HG02588 (cell line): ENCODE measurements at regions not wholly inside any gene's neighbourhood (a gene's known extent, or its start where the extent isn't known, plus 50 kb on each side); places are given as distances from the start of the nearest gene placed in this dataset.
A peak's percentile ranks its signal among the peaks of the same experiment; 100 is the strongest.
"Not testable (repeated sequence)": the region's sequence is repeated elsewhere in the genome, so short reads cannot be mapped to it uniquely, and the experiment has no call there.

ENCODE experiments used
- ATAC-seq: cut with Tn5 transposase; IDR thresholded peaks from one replicate; pipeline ENCODE4 v1.9.1; 2021; ENCODE audit warnings: mild to moderate bottlenecking, moderate library complexity; ENCODE audit not compliant: unreplicated experiment

GRCh38 chr14:55973911-55974630, 144.1 kb upstream of the PELI2 start:
- ATAC-seq = no peak

DNA sequence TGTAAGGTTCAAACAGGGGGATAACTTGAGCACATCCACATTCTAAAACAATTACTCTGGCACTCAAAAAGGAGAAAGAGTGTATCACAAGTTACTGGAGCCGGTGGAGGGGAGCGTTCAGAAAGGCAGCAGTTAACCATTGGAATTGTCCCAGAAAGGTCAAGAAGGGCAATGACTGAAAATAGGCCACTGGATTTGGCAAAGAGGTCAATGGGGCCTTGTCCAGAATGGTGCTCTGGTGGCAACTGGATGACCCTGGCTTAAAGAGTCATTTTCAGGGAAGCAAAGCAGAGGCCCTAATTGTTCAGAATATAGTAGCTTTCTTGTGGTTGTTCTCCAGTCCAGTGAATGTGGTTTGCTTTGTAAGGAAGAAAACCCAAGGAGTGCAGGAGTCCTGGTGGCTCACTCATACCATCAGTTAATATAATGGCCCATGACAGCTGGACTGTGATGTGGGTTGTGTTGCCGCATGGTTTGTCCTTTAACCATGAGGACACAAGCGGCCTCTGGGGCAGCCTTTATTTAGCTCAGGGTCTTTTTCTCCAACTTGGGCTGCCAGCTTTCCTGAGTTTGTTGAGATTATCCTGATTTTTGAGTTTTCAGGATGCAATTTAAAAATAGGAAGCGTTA, 142.8 kb upstream of the PELI2 start:
- no peak for ATAC-seq

GRCh38 chr14:55976219-55976618, 142.0 kb upstream of the PELI2 start:
- no peak for ATAC-seq

DNA sequence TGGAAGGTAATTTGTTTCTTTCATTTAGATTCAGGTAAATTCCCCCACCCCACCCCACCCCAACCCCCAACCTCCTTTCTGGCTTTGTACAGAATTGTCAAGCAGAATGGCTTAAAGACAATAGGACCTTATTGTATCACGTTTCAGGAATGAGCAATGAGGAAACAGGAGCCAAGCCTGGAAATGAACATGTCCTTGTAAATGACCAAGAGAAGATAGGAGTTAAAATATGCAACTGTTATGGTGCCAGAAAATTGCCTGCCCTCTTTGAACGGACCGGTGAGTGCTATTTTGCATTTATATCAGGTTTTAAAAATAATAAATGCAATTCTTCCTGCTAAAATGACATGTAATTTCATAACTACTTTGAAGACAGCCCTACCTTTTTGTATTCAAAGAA, 141.6 kb upstream of the PELI2 start:
- ATAC-seq = no peak

DNA sequence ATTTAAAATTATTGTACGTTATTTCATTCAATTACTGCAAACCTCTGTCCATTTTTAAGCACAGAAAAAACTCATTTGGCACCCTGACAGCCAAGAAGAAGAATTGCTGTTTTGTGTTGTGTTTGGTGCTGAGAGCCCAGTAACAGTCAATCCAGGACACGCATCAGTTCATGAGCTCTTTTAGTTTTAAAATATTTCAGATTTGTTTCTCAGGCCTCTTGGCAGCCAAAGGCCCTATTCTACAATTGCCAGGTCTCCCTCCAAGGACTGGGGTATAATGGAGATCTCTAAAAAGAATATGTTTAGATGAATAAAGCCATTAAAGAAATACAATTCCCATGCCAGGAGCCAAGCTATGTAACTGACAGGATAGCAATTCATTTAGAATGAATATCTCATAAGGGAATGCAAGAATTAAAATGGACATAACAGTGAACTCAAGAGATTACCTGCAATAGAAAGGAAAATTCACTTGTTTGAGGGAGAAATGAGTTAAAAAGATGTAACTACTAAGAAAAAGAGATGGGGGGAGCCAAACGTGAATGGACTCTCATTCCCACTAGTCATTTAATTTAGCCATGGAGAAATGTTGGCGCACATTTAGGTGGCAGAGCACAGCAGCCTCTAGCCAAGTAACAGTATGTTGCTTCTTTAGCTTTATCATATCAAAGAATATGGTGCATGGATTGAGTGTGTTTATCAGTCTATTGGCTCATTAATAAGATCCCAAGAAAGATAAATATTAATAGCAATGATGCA, 140.6 kb upstream of the PELI2 start:
- no peak for ATAC-seq

GRCh38 chr14:55979096-55979495, 139.1 kb upstream of the PELI2 start:
- no peak for ATAC-seq

DNA sequence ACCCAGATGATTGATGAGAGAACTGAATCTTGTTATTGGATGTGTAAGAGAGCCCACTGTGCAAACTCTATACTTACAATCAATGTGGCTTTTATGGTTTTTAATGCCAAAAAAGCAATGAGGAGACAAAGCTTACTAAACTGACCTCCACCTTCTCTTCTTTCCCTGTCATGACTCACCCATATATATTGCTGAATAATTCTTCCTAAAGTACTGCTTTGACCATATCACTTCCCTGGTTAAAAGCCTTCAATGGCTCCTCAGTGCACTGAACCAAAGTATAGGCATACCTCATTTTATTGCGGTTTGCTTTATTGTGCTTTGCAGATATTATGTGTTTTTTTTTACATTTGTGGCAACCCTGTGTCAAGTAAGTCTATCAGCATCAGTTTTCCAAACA, 138.4 kb upstream of the PELI2 start:
- ATAC-seq = no peak

- no peak for ATAC-seq
Measured at GRCh38 chr14:55980970-55981369, 137.2 kb upstream of the PELI2 start.

DNA sequence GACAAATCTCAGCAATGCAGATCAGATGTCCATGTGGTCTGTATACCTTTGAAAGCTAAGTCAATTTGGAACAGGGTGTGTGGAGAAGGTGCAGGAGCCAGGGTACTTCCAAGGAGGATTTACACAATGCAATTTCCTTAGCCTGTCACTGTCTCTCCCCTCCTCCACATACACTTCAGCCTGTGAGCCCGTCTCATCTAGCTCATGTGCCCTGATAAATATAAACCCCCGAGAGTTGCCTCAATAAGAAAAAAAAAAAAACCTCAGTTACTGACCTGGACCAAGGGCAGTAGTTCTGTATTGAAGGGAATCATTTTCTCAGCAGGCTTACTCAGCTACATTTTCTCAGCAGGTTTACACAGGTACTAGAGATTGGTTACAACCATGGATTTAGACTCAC, 132.1 kb upstream of the PELI2 start:
- no peak for ATAC-seq

DNA sequence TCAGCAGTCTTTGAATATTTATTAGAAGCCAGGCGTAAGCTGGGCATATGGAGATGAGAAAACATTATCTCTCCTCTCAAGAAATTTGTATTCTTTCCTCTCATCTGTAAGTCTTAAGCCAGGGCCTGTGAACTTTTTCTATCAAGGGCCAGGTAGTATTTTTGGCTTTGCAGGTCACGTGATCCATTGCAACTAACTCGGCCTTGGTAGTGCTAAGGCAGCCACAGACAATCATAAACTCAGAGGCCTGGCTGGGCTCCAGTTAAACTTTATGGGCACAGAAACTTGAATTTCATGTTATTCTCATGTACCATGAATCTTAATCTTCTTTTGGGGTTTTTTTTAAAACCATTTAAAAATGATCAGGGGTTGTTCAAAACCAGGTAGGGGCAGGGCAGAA, 117.4 kb upstream of the PELI2 start:
- no peak for ATAC-seq

- no peak for ATAC-seq
Measured at GRCh38 chr14:56002342-56002741, 115.9 kb upstream of the PELI2 start.

- no peak for ATAC-seq
Measured at GRCh38 chr14:56002876-56003625, 115.2 kb upstream of the PELI2 start.

- no peak for ATAC-seq
Measured at GRCh38 chr14:56004323-56004722, 113.9 kb upstream of the PELI2 start.

DNA sequence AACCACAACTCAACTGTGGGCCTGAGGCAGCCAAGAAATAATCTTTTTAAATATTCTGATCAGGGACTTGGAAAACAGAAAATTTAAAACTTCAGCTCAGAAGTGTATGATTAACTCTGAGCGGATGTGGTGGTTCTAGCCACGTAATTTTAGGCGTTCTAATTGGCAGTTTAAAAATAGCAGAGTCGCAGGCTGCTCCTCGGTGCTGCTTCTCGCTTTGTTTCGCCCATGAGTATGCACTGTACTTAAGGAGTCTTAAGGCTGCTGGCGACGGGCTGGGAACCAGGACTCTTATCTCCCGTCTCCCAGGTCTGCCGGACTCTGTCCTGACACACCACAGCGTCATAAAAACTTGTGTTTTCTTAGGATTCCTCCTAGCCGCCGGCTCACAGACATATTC, 113.4 kb upstream of the PELI2 start:
- peak; percentile 88 for ATAC-seq

GRCh38 chr14:56005191-56006053, 112.8 kb upstream of the PELI2 start:
- no peak for ATAC-seq

DNA sequence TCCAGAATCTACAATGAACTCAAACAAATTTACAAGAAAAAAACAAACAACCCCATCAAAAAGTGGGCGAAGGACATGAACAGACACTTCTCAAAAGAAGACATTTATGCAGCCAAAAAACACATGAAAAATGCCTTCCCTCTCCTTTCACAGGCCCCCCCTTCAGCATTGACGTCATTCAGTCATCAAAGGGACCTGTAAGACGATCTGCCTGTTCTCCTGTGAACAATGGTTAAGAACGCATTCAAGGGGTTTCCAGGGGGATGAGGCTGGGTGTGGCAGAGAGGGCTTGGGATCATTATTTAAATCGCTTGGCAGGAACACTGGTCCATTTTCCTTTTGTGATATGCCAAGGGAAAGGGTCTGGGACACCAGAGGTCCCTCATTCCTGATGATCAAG, 110.7 kb upstream of the PELI2 start:
- not testable (repeated sequence) for ATAC-seq

DNA sequence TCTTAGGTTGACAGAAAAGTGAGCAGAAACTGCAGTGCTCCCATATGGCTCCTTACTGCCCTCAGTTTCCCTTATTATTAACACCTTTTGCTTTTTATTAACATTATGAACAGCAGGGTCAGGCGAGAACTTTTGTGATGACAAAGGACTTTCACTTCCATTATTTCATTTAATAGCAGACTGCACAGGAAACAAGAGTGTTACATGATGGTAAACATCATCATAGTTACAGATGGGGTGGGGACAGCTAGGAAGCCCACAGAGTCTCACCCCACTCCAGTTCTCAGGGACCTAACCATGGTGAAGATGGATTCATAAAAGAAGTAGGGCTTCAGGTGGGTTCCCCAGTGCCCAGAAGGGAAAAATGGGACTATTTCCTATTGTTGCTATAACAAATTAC, 110.1 kb upstream of the PELI2 start:
- ATAC-seq = no peak

DNA sequence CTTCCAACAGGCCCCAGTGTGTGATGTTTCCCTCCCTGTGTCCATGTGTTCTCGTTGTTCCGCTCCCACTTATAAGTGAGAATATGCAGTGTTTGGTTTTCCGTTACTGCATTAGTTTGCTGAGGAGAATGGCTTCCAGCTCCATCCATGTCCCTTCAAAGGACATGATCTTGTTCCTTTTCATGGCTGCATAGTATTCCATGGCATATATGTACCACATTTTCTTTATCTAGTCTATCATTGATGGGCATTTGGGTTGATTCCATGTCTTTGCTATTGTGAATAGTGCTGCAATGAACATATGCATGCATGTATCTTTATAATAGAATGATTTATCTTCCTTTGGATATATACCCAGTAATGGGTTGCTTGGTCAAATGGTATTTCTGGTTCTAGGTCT, 109.5 kb upstream of the PELI2 start:
- ATAC-seq = not testable (repeated sequence)

DNA sequence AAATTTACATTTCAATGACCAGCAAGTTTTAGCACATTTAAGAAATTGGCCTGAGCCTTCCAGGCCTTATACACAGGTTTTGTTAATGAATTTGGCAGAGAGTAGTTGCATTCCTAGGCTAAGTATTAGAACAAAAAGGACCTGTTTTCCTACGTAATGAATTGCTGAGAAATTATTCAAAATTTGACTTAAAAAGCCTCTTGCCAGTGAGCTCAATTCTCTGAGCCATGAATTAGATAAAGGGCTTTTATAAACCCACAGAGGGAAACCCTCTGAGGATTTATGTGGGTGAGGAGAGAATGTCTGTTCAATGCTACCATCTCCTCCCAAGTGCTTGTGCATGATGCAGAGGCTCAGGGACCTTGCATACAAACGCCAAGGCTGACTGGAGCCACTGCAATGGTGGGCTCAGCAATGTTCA, 94.5 kb upstream of the PELI2 start:
- ATAC-seq = no peak

GRCh38 chr14:56025191-56025590, 93.0 kb upstream of the PELI2 start:
- no peak for ATAC-seq
